Urothelium cell line (cell line): ENCODE measurements at regions not wholly inside any gene's neighbourhood (a gene's known extent, or its start where the extent isn't known, plus 50 kb on each side); places are given as distances from the start of the nearest gene placed in this dataset.

Experiments used
- DNase-seq: peaks from one replicate; pipeline ENCODE4 v3.0.0; 2011; ENCODE audit warnings: low spot score, mixed read lengths
- FAIRE-seq: peaks from 2 replicates; lab custom pipeline; 2011; peaks lifted over from hg19 to GRCh38; lab: Jason Lieb, UNC

DNA sequence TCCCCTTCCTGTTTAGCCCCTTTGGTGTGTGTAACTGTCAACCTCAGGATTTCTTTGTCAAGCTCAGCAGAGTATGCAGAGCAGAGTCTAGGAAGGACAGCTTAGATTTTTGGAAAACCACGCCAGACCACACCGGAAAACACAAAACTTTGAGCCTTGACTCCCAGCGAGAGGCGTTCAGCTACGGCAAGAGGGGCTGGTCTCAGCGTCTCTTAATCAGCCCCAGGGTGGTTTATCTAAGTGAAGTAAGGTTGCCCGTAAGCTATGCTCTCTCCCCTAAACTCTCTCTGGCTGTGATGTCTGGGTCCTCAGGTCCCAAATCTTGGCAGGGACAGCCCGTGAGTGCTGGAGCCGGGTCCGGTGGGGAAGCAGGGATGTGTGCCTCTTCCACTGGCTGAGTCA is 230.9 kb downstream of the KLF6 start:
- no peak for FAIRE-seq

GRCh38 chr10:3552281-3552680 is 232.7 kb downstream of the KLF6 start:
- no peak for FAIRE-seq
- no peak for DNase-seq

More for the DNA sequence above, 230.9 kb downstream of the KLF6 start:
- DNase-seq, result no peak

GRCh38 chr10:3551761-3552160 is 233.2 kb downstream of the KLF6 start:
- DNase-seq, result no peak
- FAIRE-seq, result no peak

GRCh38 chr10:3549118-3549517 is 235.9 kb downstream of the KLF6 start:
- FAIRE-seq (no peak), DNase-seq (no peak)

DNA sequence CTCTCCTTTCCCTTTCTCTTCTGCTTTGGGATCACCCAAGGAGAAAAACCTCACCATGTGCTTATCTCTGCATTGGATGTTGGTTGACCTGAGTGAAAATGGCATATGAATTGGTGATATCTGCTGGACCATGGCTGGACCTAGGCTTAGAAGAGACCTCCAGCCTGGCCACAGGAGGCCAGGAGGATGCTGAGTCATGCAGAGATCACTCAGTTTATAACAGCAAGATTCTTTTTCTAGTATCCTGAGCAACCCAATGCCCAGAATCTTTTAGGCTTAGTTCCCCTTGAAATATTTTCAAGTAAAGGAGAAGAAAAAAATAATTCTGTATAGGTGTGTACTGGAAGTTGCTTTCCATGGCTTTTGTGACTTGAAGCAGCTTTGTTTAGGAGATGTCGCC is 236.3 kb downstream of the KLF6 start:
- DNase-seq (no peak), FAIRE-seq (no peak)

DNA sequence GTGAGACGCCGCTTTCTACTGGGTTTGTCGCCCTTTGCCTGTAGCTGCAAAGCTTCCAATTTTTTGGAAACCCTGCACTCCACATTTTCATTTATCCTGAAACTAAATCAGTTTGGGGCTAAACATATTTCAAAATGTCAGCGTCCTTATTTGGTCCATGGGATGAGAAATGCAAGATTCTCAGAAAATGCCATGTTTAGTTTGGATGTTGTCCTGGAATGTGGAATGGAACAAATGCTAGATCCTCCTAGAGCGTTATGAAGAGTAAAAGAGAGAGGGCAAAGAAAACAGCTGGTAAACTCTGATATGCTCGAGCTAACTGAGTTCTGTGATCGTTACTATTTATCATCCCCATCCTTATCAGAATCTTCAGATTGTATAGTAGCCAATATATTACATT is 236.9 kb downstream of the KLF6 start:
- DNase-seq (no peak), FAIRE-seq (no peak)

- FAIRE-seq (no peak), DNase-seq (no peak)
These were observed 240.4 kb downstream of the KLF6 start for GRCh38 chr10:3544561-3544960.

- FAIRE-seq, result no peak
These were observed 242.8 kb downstream of the KLF6 start for GRCh38 chr10:3542185-3542611.

DNA sequence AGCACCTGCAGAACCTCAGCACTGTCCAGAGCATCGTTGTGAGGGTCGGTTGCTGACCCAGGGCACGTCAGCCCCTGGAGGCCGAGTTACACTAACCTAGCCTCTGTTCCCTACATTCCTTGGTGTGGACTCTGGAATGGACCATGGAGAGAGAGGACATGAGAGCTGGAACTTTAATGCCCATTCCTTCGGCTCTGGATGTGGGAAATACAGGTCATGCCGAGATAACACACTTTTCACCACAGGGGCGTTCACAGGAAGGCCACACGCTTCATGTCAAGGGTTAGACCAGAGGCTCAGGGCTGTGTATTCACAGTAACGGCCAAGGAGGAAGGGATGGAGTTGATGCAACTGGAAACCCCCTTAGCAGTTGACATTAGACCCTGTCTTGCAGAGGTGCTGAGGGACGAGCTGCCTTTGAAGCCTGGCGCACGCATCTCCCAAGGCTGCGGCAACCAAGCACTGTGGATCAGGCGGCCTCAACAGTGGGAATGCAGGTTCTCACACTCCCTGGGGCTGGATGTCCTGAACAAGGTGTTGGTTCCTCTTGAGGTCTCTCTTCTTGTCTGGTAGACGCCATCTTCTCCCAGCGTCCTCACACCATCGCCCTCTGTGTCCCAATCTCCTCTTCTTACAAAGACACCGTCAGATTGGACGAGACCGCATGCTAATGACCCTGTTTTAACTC is 245.2 kb downstream of the KLF6 start:
- FAIRE-seq (no peak), DNase-seq (no peak)

More at GRCh38 chr10:3542185-3542611, 242.8 kb downstream of the KLF6 start:
- no peak for DNase-seq

DNA sequence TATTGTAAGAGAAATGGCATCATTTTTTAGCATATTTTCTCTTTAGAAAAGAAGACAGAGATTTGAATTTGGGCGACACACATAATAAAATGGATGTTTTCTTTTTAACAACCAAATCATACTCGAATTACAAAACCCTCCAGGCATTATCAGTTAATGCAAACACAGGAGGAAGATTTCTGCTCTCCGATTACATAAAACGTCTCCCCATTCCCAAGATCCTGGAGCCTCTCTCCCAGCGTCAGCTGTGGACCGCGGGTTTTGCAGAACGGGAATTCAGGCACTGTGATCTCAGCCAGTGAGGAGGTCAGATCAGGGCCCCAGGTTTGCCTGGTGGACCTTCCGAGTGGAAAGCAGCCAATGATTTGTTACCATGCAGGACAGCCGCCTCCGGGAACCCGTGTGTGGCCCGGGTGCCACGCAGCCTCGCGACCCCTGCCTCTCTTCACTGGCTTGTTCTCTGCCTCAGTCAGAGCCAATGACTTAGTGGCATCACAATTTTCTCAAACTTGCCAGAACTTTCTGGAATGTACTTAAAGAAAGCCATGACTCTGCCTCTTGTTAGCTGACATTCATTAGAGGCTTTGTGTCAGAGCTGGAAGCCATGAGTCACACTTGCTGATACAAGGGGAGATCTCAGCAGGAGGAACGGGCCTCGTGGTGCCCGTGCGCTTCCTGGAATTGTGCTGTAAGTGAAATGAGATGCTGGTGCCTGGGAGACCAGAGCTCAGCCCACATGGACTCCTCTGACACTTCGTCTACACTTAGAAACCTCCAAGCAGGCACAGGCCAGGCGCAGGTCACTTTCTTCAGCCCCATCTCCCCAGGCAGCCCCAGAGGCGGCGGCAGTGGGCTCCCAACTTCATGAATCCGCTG is 246.1 kb downstream of the KLF6 start:
- DNase-seq (peak; percentile 29), FAIRE-seq (no peak)

GRCh38 chr10:3538291-3538655 is 246.7 kb downstream of the KLF6 start:
- DNase-seq (no peak), FAIRE-seq (no peak)

GRCh38 chr10:3537518-3537917 is 247.5 kb downstream of the KLF6 start:
- FAIRE-seq, result no peak
- no peak for DNase-seq

DNA sequence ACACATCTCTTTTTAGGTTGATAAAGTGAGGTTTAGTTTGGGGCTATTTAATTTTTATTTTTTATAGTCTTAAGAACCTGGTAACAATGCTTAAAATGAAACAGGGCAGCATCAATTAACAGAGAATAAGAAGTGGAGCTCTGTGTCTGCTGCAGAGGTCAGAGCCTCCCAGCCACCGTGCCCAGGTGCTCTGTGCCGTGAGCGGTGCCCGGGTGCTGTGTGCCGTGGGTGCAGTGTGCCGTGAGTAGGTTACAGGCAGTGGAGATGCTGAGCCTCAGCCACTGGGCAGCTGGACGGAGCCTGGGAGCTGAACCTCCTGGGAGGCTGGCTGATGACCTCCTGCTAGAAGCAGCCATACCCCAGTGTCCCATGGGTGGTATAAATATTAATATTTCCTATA is 250.0 kb downstream of the KLF6 start:
- DNase-seq (no peak), FAIRE-seq (no peak)

DNA sequence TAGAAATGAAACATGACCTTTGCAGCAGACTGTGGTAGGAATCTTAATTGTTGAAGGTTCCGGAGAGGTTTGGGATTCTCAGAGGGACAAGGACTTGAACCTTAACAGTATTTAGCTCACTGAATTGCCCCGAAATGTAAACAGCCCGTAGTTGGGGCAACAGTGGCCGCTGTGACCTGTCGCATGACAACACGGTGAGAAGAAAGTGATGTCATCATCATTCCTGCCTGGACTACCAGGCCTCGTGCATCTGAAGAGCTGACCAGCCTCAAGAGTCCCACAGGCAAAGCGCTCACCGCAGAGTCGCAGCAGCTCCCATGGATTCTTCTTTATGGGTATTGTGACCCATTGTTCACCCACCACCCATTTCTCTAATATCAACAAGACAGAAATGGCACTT is 250.6 kb downstream of the KLF6 start:
- FAIRE-seq, result no peak
- no peak for DNase-seq

DNA sequence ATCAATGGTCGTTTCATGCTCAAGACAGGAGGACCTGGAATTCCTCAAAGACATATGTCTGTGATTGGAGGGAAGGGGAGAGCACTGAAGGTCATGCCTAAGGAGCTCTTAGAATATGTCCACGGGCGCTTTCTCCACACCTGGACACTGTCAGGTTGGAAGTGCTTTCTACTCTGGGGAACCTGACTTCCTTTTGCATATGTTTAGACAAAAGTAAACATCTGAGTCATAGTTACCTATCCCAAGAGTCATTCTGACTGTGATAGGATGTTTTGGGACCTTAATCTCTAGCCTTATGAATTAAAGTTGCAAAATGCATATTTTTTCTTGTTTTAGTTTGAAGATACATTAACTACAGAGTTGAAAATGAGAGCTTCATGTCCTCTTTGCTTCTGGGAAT is 251.7 kb downstream of the KLF6 start:
- no peak for DNase-seq
- FAIRE-seq, result no peak

- no peak for FAIRE-seq
- peak; percentile 40 for DNase-seq
These were observed 252.4 kb downstream of the KLF6 start for GRCh38 chr10:3532644-3533043.

GRCh38 chr10:3531670-3532069 is 253.3 kb downstream of the KLF6 start:
- DNase-seq (no peak), FAIRE-seq (no peak)

DNA sequence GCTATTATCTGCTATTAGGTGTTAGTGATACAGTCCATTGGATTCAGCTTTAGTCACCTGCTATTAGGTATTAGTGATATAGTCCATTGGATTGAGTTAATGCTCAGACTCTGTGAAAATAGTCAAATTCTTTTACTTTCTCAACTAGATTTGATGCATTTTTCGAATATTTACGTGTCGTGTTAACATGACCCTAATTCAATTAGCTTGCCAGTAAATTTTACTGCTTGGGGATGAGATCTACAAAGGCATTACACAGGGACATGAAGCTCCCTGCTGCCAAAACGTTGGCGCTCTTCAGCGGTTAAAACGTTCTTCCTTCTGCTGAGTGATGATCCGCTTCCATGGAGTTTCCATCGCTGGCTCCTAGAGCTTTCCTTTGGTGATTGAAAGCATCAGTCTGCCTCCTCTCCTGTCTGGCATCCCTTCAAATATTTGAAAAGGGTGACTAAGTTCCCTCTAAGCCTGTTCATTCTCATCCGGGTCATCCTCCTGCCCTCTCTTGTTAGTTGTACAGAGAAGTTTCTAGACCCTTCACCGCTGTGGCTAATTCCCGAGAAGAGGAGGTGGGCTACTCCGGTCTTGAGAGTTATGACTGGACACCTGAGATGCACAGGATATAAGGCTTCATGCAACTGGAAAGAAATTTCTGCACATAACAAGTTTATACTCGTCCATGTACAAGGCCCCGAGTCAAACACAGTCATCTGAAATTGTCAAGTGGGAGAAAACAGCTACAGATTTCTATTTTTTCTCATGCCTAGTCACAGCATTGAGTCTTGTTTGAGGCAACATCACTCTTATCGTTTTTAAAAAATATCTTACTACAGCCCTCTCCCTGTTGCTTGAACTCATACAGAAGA is 254.0 kb downstream of the KLF6 start:
- DNase-seq (no peak), FAIRE-seq (no peak)

- no peak for FAIRE-seq
- DNase-seq, result no peak
These were observed 254.7 kb downstream of the KLF6 start for GRCh38 chr10:3530346-3530745.

DNA sequence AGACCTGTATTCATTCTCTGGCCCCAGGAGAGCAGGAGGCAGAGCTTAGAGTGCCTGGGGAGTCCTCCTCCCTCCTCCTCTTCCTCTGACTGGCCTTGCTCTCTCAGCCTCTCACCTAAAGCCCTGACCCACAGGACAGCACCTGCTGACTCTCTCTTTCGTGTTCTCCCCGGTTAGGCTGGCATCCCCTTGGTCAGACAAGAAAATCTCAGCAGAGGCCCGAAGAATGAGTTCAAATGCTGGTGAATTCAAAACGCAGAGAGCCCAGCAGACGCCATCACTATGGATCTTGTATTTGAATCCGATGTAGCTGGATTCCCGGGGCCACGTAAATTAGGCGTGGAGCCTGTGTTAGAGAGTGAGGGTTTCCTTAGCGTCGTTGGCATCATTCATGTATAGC is 255.3 kb downstream of the KLF6 start:
- no peak for FAIRE-seq
- no peak for DNase-seq

DNA sequence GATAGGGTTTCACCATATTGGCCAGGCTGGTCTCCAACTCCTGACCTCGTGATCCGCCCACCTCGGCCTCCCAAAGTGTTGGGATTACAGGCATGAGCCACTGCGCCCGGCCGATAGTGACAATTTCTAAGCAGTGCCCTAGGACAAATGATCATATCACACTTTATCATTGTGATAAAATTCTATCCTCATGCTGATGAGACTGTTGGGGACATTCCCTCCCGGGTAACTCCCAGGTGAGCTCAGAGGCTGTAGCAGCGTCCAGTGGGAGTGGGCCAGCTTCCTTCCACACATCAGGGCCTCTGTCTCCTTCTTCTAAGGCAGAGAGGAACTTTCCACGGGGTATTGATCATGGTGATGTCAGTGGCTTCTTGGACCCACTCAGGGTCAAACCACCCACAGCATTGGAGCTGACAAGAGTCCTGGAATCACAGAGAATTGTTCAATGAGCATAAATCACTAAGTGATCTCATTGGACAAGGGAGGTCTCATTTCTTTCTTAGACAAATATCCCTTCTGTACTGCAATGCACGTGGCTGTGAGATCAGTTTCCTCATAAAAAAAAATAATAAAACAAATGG is 256.1 kb downstream of the KLF6 start:
- FAIRE-seq (no peak), DNase-seq (no peak)
